GM23338 (cell line): ENCODE measurements at regions not wholly inside any gene's neighbourhood (a gene's known extent, or its start where the extent isn't known, plus 50 kb on each side); places are given as distances from the start of the nearest gene placed in this dataset.

ENCODE experiments used
- ATAC-seq: fragments of 200-7000 bp; cut with Tn5 transposase; 3 replicates; pipeline ENCODE4 v1.9.1; 2020
- DNase-seq: peaks from one replicate; pipeline ENCODE4 v3.0.0-alpha.2; 2015; ENCODE audit warnings: low spot score
- H2AFZ ChIP-seq: fragments of 200-600 bp; sonication (generic); 2 replicates; pipeline ENCODE4 v1.8.0; 2016; ENCODE audit warnings: antibody characterized with exemption, mild to moderate bottlenecking, moderate library complexity
- H3F3A ChIP-seq: fragments of 200-600 bp; sonication (generic); replicated peaks from 2 replicates; pipeline ENCODE4 v1.8.0; 2017; ENCODE audit warnings: antibody characterized with exemption, mixed run types, low read depth
- H3K27ac ChIP-seq: fragments of 200-600 bp; sonication (generic); 2 replicates; pipeline ENCODE4 v1.6.1; 2016; ENCODE audit warnings: low read depth
- H3K27me3 ChIP-seq: fragments of 200-600 bp; sonication (generic); 2 replicates; pipeline ENCODE4 v1.8.0; 2016; ENCODE audit warnings: mild to moderate bottlenecking, mixed run types, moderate library complexity; ENCODE audit not compliant: insufficient read depth
- H3K36me3 ChIP-seq: fragments of 200-600 bp; sonication (generic); 2 replicates; pipeline ENCODE4 v1.8.0; 2016; ENCODE audit warnings: mild to moderate bottlenecking; ENCODE audit not compliant: insufficient read depth
- H3K4me1 ChIP-seq: fragments of 200-600 bp; sonication (generic); 2 replicates; pipeline ENCODE4 v1.8.0; 2016; ENCODE audit warnings: mild to moderate bottlenecking, moderate library complexity; ENCODE audit not compliant: insufficient read depth
- H3K4me2 ChIP-seq: fragments of 200-600 bp; sonication (generic); 2 replicates; pipeline ENCODE4 v1.7.1; 2017; ENCODE audit warnings: mixed run types
- H3K4me3 ChIP-seq: fragments of 200-600 bp; sonication (generic); 2 replicates; pipeline ENCODE4 v1.6.1; 2016; ENCODE audit warnings: mixed run types
- H3K79me2 ChIP-seq: fragments of 200-600 bp; sonication (generic); replicated peaks from 2 replicates; pipeline ENCODE4 v1.8.0; 2017; ENCODE audit warnings: mild to moderate bottlenecking; ENCODE audit not compliant: insufficient read depth
- H3K9me2 ChIP-seq: fragments of 200-600 bp; sonication (generic); 2 replicates; pipeline ENCODE4 v1.8.0; 2017; ENCODE audit not compliant: insufficient read depth
- H4K20me1 ChIP-seq: fragments of 200-600 bp; sonication (generic); replicated peaks from 2 replicates; pipeline ENCODE4 v1.8.0; 2017; ENCODE audit warnings: mild to moderate bottlenecking; ENCODE audit not compliant: insufficient read depth
- H3K27ac Mint-ChIP-seq: 2 replicates; pipeline ENCODE4 v1.8.0; 2020; ENCODE audit warnings: inconsistent platforms, mild to moderate bottlenecking, moderate library complexity, mixed read lengths
- H3K27me3 Mint-ChIP-seq: 3 replicates; pipeline ENCODE4 v1.8.0; 2022; ENCODE audit warnings: low read depth, mild to moderate bottlenecking, moderate library complexity, mixed read lengths, inconsistent platforms; ENCODE audit not compliant: insufficient read depth, poor library complexity
- H3K36me3 Mint-ChIP-seq: 3 replicates; pipeline ENCODE4 v1.8.0; 2021; ENCODE audit warnings: low read depth, mild to moderate bottlenecking, inconsistent platforms, moderate library complexity, mixed read lengths
- H3K4me1 Mint-ChIP-seq: 3 replicates; pipeline ENCODE4 v1.8.0; 2020; ENCODE audit warnings: mild to moderate bottlenecking, inconsistent platforms, mixed read lengths
- H3K4me3 Mint-ChIP-seq: 3 replicates; pipeline ENCODE4 v1.8.0; 2021; ENCODE audit warnings: moderate library complexity, mild to moderate bottlenecking, inconsistent platforms, mixed read lengths
- H3K9me3 Mint-ChIP-seq: 3 replicates; pipeline ENCODE4 v1.8.0; 2020; ENCODE audit warnings: moderate library complexity, mild to moderate bottlenecking, inconsistent platforms, mixed read lengths
- CREB1 ChIP-seq: fragments of 250-450 bp; sonication (Bioruptor Pico); IDR thresholded peaks from 2 replicates; pipeline ENCODE4 v1.5.0; 2020; ENCODE audit warnings: low read depth, mild to moderate bottlenecking, moderate library complexity
- CTCF ChIP-seq, 2 experiments: fragments of 200-600 bp in 1 of 2; sonication (generic) in 1 of 2; conservative IDR thresholded peaks; 2 replicates each; pipeline versions ENCODE4 v1.5.1 to v1.6.1; 2016 to 2017; ENCODE audit warnings: antibody characterized with exemption in 2 of 2, low read depth in 2 of 2, mild to moderate bottlenecking in 2 of 2, moderate library complexity in 1 of 2
- ETS1 ChIP-seq: IDR thresholded peaks from 2 replicates; pipeline ENCODE4 v1.6.1; 2016; ENCODE audit warnings: antibody characterized with exemption
- EZH2 ChIP-seq: fragments of 200-600 bp; sonication (generic); IDR thresholded peaks from one replicate; pipeline ENCODE4 v1.8.0; 2017; ENCODE audit warnings: antibody characterized with exemption, mild to moderate bottlenecking, low read depth; ENCODE audit not compliant: unreplicated experiment
- EZH2phosphoT487 ChIP-seq: fragments of 200-600 bp; sonication (generic); IDR thresholded peaks from one replicate; pipeline ENCODE4 v1.8.1; 2018; ENCODE audit warnings: antibody characterized with exemption; ENCODE audit not compliant: unreplicated experiment
- NANOG ChIP-seq: IDR thresholded peaks from 2 replicates; pipeline ENCODE4 v1.6.1; 2016; ENCODE audit warnings: antibody characterized with exemption, borderline replicate concordance
- POLR2AphosphoS5 ChIP-seq: IDR thresholded peaks from 2 replicates; pipeline ENCODE4 v1.6.1; 2016; ENCODE audit warnings: antibody characterized with exemption, low read depth
- ZNF114 ChIP-seq: fragments of 250-450 bp; sonication (Bioruptor Pico); IDR thresholded peaks from 2 replicates; pipeline ENCODE4 v1.5.0; 2020; ENCODE audit warnings: mild to moderate bottlenecking, moderate library complexity
- ZNF331 ChIP-seq: fragments of 250-450 bp; sonication (Bioruptor Pico); IDR thresholded peaks from 2 replicates; pipeline ENCODE4 v1.5.0; 2020; ENCODE audit warnings: low read depth, mild to moderate bottlenecking, moderate library complexity
- ZNF462 ChIP-seq: fragments of 250-450 bp; sonication (Bioruptor Pico); IDR thresholded peaks from 2 replicates; pipeline ENCODE4 v1.5.0; 2020; ENCODE audit warnings: mild to moderate bottlenecking, moderate library complexity

- TF ChIP-seq ZNF462 (CRISPR knock-in tag): no peak
Measured at GRCh38 chr14:98742001-98742400, 530.0 kb downstream of the BCL11B start (continued).

GRCh38 chr14:98743536-98743935 is 528.5 kb downstream of the BCL11B start:
- Histone ChIP-seq H3K27me3 (no peaks in the 10 kb centered on the region), H3K27ac (no peak overlapping the region), H2AFZ (no peak overlapping the region), H3K4me3 (no peak overlapping the region), H3K36me3 (no peaks in the 10 kb centered on the region), H3K4me2 (no peak overlapping the region), H3K79me2 (no peaks in the 10 kb centered on the region), H3K4me1 (no peaks in the 10 kb centered on the region), H3K9me2 (no peaks in the 10 kb centered on the region), H3F3A (no peaks in the 10 kb centered on the region), H4K20me1 (no peaks in the 10 kb centered on the region)
- no peak for DNase-seq
- Mint-ChIP-seq H3K27ac (no peak overlapping the region), H3K4me3 (no peak overlapping the region), H3K36me3 (no peaks in the 10 kb centered on the region), H3K4me1 (peaks cover 2% of the 10 kb centered on the region; the same call in 1 of the 3 replicates), H3K27me3 (peaks cover 5% of the 10 kb centered on the region), H3K9me3 (no peaks in the 10 kb centered on the region; the same call in 1 of the 3 replicates)
- ATAC-seq: no peak
- TF ChIP-seq EZH2phosphoT487: no peak
- no peak for TF ChIP-seq EZH2
- no peak for TF ChIP-seq ZNF114 (CRISPR knock-in tag)
- TF ChIP-seq CREB1 (CRISPR knock-in tag): no peak
- TF ChIP-seq POLR2AphosphoS5: no peak
- TF ChIP-seq ZNF331 (CRISPR knock-in tag): no peak
- no peak for TF ChIP-seq ETS1
- TF ChIP-seq CTCF (conservative IDR thresholded peaks at IDR 0.05; ENCODE audit: low read depth in 2 of 2): no peak
- TF ChIP-seq NANOG: no peak
